ENCODE measurements at regions not wholly inside any gene's neighbourhood (a gene's known extent, or its start where the extent isn't known, plus 50 kb on each side); places are given as distances from the start of the nearest gene placed in this dataset.

GRCh38 chr3:72244396-72244795 is 459.4 kb upstream of the PROK2 start:
- DNase-seq = no peak

- no peak for DNase-seq
Measured at GRCh38 chr3:72242326-72242725, 457.4 kb upstream of the PROK2 start.

- DNase-seq = no peak
Measured at GRCh38 chr3:72241525-72241924, 456.6 kb upstream of the PROK2 start.

- no peak for DNase-seq
Measured at GRCh38 chr3:72240531-72240930, 455.6 kb upstream of the PROK2 start.

GRCh38 chr3:72238801-72239200 is 453.9 kb upstream of the PROK2 start:
- DNase-seq = no peak

GRCh38 chr3:72238010-72238691 is 453.2 kb upstream of the PROK2 start:
- no peak for DNase-seq

- no peak for DNase-seq
Measured at GRCh38 chr3:72237679-72238009, 452.7 kb upstream of the PROK2 start.

- DNase-seq = no peak
Measured at GRCh38 chr3:72234391-72234790, 449.4 kb upstream of the PROK2 start.

GRCh38 chr3:72233571-72233970 is 448.6 kb upstream of the PROK2 start:
- DNase-seq = no peak

- DNase-seq = no peak
Measured at GRCh38 chr3:72232777-72233176, 447.8 kb upstream of the PROK2 start.

- no peak for DNase-seq
Measured at GRCh38 chr3:72232331-72232730, 447.4 kb upstream of the PROK2 start.

- DNase-seq = no peak
Measured at GRCh38 chr3:72231439-72232196, 446.7 kb upstream of the PROK2 start.

GRCh38 chr3:72230774-72231379 is 445.9 kb upstream of the PROK2 start:
- no peak for DNase-seq

- DNase-seq = no peak
Measured at GRCh38 chr3:72229952-72230351, 445.0 kb upstream of the PROK2 start.

GRCh38 chr3:72227486-72228070 is 442.6 kb upstream of the PROK2 start:
- DNase-seq = no peak

- no peak for DNase-seq
Measured at GRCh38 chr3:72224804-72225509, 440.0 kb upstream of the PROK2 start.

- no peak for DNase-seq
Measured at GRCh38 chr3:72223628-72224027, 438.7 kb upstream of the PROK2 start.

- no peak for DNase-seq
Measured at GRCh38 chr3:72223116-72223515, 438.2 kb upstream of the PROK2 start.

GRCh38 chr3:72222410-72222809 is 437.5 kb upstream of the PROK2 start:
- DNase-seq = no peak

- no peak for DNase-seq
Measured at GRCh38 chr3:72220946-72221345, 436.0 kb upstream of the PROK2 start.

GRCh38 chr3:72219752-72220151 is 434.8 kb upstream of the PROK2 start:
- no peak for DNase-seq

GRCh38 chr3:72217570-72217969 is 432.6 kb upstream of the PROK2 start:
- no peak for DNase-seq
